ENCODE measurements at regions not wholly inside any gene's neighbourhood (a gene's known extent, or its start where the extent isn't known, plus 50 kb on each side); places are given as distances from the start of the nearest gene placed in this dataset.

- TF ChIP-seq CTCF (IDR thresholded peaks at IDR 0.05): no peak
- Histone ChIP-seq H3K36me3 (replicated peaks in 1 of 2; ENCODE audit: control insufficient read depth in 1 of 2, insufficient read depth in 2 of 2, low read length in 2 of 2) (no peaks in the 10 kb centered on the region), H3K9me3 (replicated peaks in 1 of 2; ENCODE audit: control insufficient read depth in 1 of 2, insufficient read depth in 1 of 2, low read length in 2 of 2) (no peaks in the 10 kb centered on the region), H3K4me2 (replicated peaks; ENCODE audit: extremely low read depth, low read length, poor library complexity, severe bottlenecking) (no peak overlapping the region), H2AFZ (ENCODE audit: insufficient read depth, low read depth, low read length, poor library complexity, severe bottlenecking) (no peak overlapping the region), H3K27me3 (ENCODE audit: control insufficient read depth in 2 of 2, insufficient read depth in 2 of 2, low read length in 2 of 2) (no peaks in the 10 kb centered on the region), H4K20me1 (ENCODE audit: insufficient read depth, low read length) (no peaks in the 10 kb centered on the region), H3K27ac (ENCODE audit: low read depth in 1 of 2, low read length in 2 of 2) (no peak overlapping the region), H3K4me1 (ENCODE audit: control insufficient read depth in 1 of 2, insufficient read depth in 2 of 2, low read length in 2 of 2) (no peaks in the 10 kb centered on the region), H3K79me2 (ENCODE audit: insufficient read depth, low read length) (no peaks in the 10 kb centered on the region), H3K4me3 (replicated peaks in 1 of 3; ENCODE audit: low read depth in 2 of 3, low read length in 3 of 3) (no peak overlapping the region), H3K9ac (ENCODE audit: insufficient read depth, low read length, poor library complexity, severe bottlenecking) (no peak overlapping the region)
- intact Hi-C loops (cut with micrococcal nuclease): no loop called here
- Mint-ChIP-seq H3K9me3 (peaks cover 0 to 2% (median 0%) of the 10 kb centered on the region in 7 donors), H3K27ac (no peak overlapping the region), H3K36me3 (no peaks in the 10 kb centered on the region), H3K4me1 (no peaks in the 10 kb centered on the region), H3K4me3 (no peak overlapping the region), H3K27me3 (ENCODE audit: low read depth in 3 of 3) (peaks cover 0 to 2% (median 0%) of the 10 kb centered on the region in 3 donors)
- no peak for DNase-seq
- no CpG with 5 or more reads among the region's 2 CpGs for WGBS (ENCODE audit: insufficient coverage)
Measured at GRCh38 chr5:18048449-18048848, 414.2 kb downstream of the TAF11L14 start.

GRCh38 chr5:18050345-18050744, 416.1 kb downstream of the TAF11L14 start:
- H3K27me3 Mint-ChIP-seq (ENCODE audit: low read depth in 3 of 3): peaks cover 0 to 2% (median 0%) of the 10 kb centered on the region in 3 donors
- no peak overlapping the region for H3K9ac ChIP-seq (ENCODE audit: insufficient read depth, low read length, poor library complexity, severe bottlenecking)
- H3K79me2 ChIP-seq (ENCODE audit: insufficient read depth, low read length): no peaks in the 10 kb centered on the region
- intact Hi-C loops (cut with micrococcal nuclease): no loop called here
- no peaks in the 10 kb centered on the region for H3K4me1 Mint-ChIP-seq
- H3K4me3 Mint-ChIP-seq: no peak overlapping the region
- no peak for TF ChIP-seq CTCF (IDR thresholded peaks at IDR 0.05)
- no peaks in the 10 kb centered on the region for H4K20me1 ChIP-seq (ENCODE audit: insufficient read depth, low read length)
- no peak overlapping the region for H3K27ac ChIP-seq (ENCODE audit: low read depth in 1 of 2, low read length in 2 of 2)
- no peaks in the 10 kb centered on the region for H3K9me3 ChIP-seq (replicated peaks in 1 of 2; ENCODE audit: control insufficient read depth in 1 of 2, insufficient read depth in 1 of 2, low read length in 2 of 2)
- no peaks in the 10 kb centered on the region for H3K27me3 ChIP-seq (ENCODE audit: control insufficient read depth in 2 of 2, insufficient read depth in 2 of 2, low read length in 2 of 2)
- H3K4me1 ChIP-seq (ENCODE audit: control insufficient read depth in 1 of 2, insufficient read depth in 2 of 2, low read length in 2 of 2): no peaks in the 10 kb centered on the region
- no peaks in the 10 kb centered on the region for H3K36me3 ChIP-seq (replicated peaks in 1 of 2; ENCODE audit: control insufficient read depth in 1 of 2, insufficient read depth in 2 of 2, low read length in 2 of 2)
- peaks cover 0 to 2% (median 0%) of the 10 kb centered on the region in 7 donors for H3K9me3 Mint-ChIP-seq
- DNase-seq: no peak
- no peak overlapping the region for H3K4me2 ChIP-seq (replicated peaks; ENCODE audit: extremely low read depth, low read length, poor library complexity, severe bottlenecking)
- no peak overlapping the region for H3K4me3 ChIP-seq (replicated peaks in 1 of 3; ENCODE audit: low read depth in 2 of 3, low read length in 3 of 3)
- no peak overlapping the region for H2AFZ ChIP-seq (ENCODE audit: insufficient read depth, low read depth, low read length, poor library complexity, severe bottlenecking)
- no CpG with 5 or more reads among the region's 1 CpG for WGBS (ENCODE audit: insufficient coverage)
- H3K27ac Mint-ChIP-seq: no peak overlapping the region
- no peaks in the 10 kb centered on the region for H3K36me3 Mint-ChIP-seq

All from CD14-positive monocyte (primary cell).